ENCODE measurements at regions not wholly inside any gene's neighbourhood (a gene's known extent, or its start where the extent isn't known, plus 50 kb on each side); places are given as distances from the start of the nearest gene placed in this dataset.

DNA sequence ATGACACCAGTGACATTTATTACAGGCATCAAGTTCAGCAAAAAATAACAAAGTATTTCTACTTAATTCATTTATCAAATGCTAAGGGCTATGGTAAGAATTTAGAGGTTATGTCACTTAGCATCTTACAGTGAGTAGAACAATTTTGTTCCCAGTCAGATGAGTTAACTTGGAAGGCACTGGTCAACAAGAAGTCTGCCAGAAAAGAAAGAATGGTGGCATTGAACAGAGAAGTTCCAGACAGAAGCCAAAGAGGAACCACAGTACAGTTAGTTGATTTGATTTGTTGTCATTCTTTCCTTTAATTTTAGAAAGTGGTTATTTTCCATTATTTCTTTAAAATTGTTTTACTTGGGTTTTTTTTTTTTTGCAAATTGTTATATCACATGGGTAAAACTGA, 232.2 kb upstream of the PKN2 start:
- Histone ChIP-seq H3K27me3 (ENCODE audit: control insufficient read depth, insufficient read depth, low read length) (no peaks in the 10 kb centered on the region), H3K4me1 (ENCODE audit: control insufficient read depth, extremely low read depth, insufficient read depth, low read length) (no peaks in the 10 kb centered on the region), H4K20me1 (ENCODE audit: control insufficient read depth, extremely low read depth, insufficient read depth, low read length) (no peaks in the 10 kb centered on the region), H3K9me3 (ENCODE audit: control insufficient read depth, insufficient read depth, low read depth, low read length) (no peaks in the 10 kb centered on the region), H3K4me2 (ENCODE audit: extremely low read depth, insufficient read depth, low read length) (no peak overlapping the region), H2AFZ (ENCODE audit: low read length) (no peak overlapping the region), H3K27ac (ENCODE audit: insufficient read depth, low read length) (no peak overlapping the region), H3K79me2 (ENCODE audit: control insufficient read depth, insufficient read depth, low read length) (no peaks in the 10 kb centered on the region), H3K36me3 (ENCODE audit: control insufficient read depth, insufficient read depth, low read length) (no peaks in the 10 kb centered on the region), H3K4me3 (replicated peaks in 1 of 4; ENCODE audit: control extremely low read depth in 1 of 4, insufficient read depth in 1 of 4, low read depth in 3 of 4, low read length in 4 of 4) (no peak overlapping the region), H3K9ac (ENCODE audit: insufficient read depth, low read length) (no peak overlapping the region)
- TF ChIP-seq CTCF (conservative IDR thresholded peaks at IDR 0.05 in 1 of 2, IDR thresholded peaks at IDR 0.05 in 1 of 2; ENCODE audit: low read depth in 1 of 2, low read length in 2 of 2) (no peak), EZH2 (IDR thresholded peaks at IDR 0.05; ENCODE audit: low read length, missing control alignments) (no peak)
- no peak for DNase-seq (ENCODE audit: low read depth in 2 of 2)

DNA sequence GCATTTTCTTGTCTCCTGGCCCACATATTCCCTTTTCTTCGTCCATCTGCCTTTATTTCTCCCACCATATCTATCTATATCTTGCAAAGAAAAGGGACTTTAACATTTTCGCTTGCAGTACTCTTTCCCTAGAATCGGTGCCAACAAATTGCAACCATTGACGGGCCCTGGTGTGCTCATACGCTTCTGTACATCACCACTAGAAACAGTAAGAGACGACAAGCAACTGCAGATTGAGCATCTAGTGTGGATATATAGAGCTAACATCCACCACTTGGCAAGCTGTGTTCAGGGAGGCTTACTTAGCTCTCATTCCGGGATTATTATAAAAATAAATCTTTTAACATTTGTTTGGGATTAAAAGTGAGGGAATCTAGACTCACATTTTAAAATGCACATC, 230.8 kb upstream of the PKN2 start:
- Histone ChIP-seq H4K20me1 (ENCODE audit: control insufficient read depth, extremely low read depth, insufficient read depth, low read length) (no peaks in the 10 kb centered on the region), H3K27ac (ENCODE audit: insufficient read depth, low read length) (no peak overlapping the region), H3K4me2 (ENCODE audit: extremely low read depth, insufficient read depth, low read length) (no peak overlapping the region), H3K4me3 (replicated peaks in 1 of 4; ENCODE audit: control extremely low read depth in 1 of 4, insufficient read depth in 1 of 4, low read depth in 3 of 4, low read length in 4 of 4) (no peak overlapping the region), H3K9me3 (ENCODE audit: control insufficient read depth, insufficient read depth, low read depth, low read length) (no peaks in the 10 kb centered on the region), H3K36me3 (ENCODE audit: control insufficient read depth, insufficient read depth, low read length) (no peaks in the 10 kb centered on the region), H3K9ac (ENCODE audit: insufficient read depth, low read length) (no peak overlapping the region), H3K79me2 (ENCODE audit: control insufficient read depth, insufficient read depth, low read length) (no peaks in the 10 kb centered on the region), H2AFZ (ENCODE audit: low read length) (no peak overlapping the region), H3K27me3 (ENCODE audit: control insufficient read depth, insufficient read depth, low read length) (no peaks in the 10 kb centered on the region), H3K4me1 (ENCODE audit: control insufficient read depth, extremely low read depth, insufficient read depth, low read length) (no peaks in the 10 kb centered on the region)
- TF ChIP-seq CTCF (conservative IDR thresholded peaks at IDR 0.05 in 1 of 2, IDR thresholded peaks at IDR 0.05 in 1 of 2; ENCODE audit: low read depth in 1 of 2, low read length in 2 of 2), result no peak
- no peak for TF ChIP-seq EZH2 (IDR thresholded peaks at IDR 0.05; ENCODE audit: low read length, missing control alignments)
- no peak for DNase-seq (ENCODE audit: low read depth in 2 of 2)

- no peak overlapping the region for H3K4me2 ChIP-seq (ENCODE audit: extremely low read depth, insufficient read depth, low read length)
- no peak overlapping the region for H3K4me3 ChIP-seq (replicated peaks in 1 of 4; ENCODE audit: control extremely low read depth in 1 of 4, insufficient read depth in 1 of 4, low read depth in 3 of 4, low read length in 4 of 4)
- no peaks in the 10 kb centered on the region for H3K9me3 ChIP-seq (ENCODE audit: control insufficient read depth, insufficient read depth, low read depth, low read length)
- H3K27ac ChIP-seq (ENCODE audit: insufficient read depth, low read length), result no peak overlapping the region
- H4K20me1 ChIP-seq (ENCODE audit: control insufficient read depth, extremely low read depth, insufficient read depth, low read length), result no peaks in the 10 kb centered on the region
- H3K79me2 ChIP-seq (ENCODE audit: control insufficient read depth, insufficient read depth, low read length), result no peaks in the 10 kb centered on the region
- no peaks in the 10 kb centered on the region for H3K27me3 ChIP-seq (ENCODE audit: control insufficient read depth, insufficient read depth, low read length)
- no peak overlapping the region for H2AFZ ChIP-seq (ENCODE audit: low read length)
- no peak for TF ChIP-seq EZH2 (IDR thresholded peaks at IDR 0.05; ENCODE audit: low read length, missing control alignments)
- no peak overlapping the region for H3K9ac ChIP-seq (ENCODE audit: insufficient read depth, low read length)
- H3K4me1 ChIP-seq (ENCODE audit: control insufficient read depth, extremely low read depth, insufficient read depth, low read length), result no peaks in the 10 kb centered on the region
- no peaks in the 10 kb centered on the region for H3K36me3 ChIP-seq (ENCODE audit: control insufficient read depth, insufficient read depth, low read length)
- DNase-seq (ENCODE audit: low read depth in 2 of 2), result no peak
Observed at GRCh38 chr1:88454781-88455180, 229.3 kb upstream of the PKN2 start.

Measured in fibroblast of lung (primary cell).